Panc1 (cell line): ENCODE measurements at regions not wholly inside any gene's neighbourhood (a gene's known extent, or its start where the extent isn't known, plus 50 kb on each side); places are given as distances from the start of the nearest gene placed in this dataset.

Experiments
- ATAC-seq: fragments of 200-7000 bp; cut with Tn5 transposase; 2 replicates; pipeline ENCODE4 v1.9.1; 2020; ENCODE audit warnings: mild to moderate bottlenecking, moderate library complexity
- BruUV-seq: library from RNA; stranded (reverse); fragments of 400-500 nt; replicated peaks from 2 replicates; lab custom pipeline; 2021; lab: Mats Ljungman, UMichigan
- CTCF ChIA-PET: fragments of 300-600 bp; sonication (Branson Sonifier 250); formaldehyde crosslinking; loops from one replicate; lab custom pipeline; 2022; ENCODE audit warnings: antibody characterized with exemption; lab: Charles Lee
- POLR2A ChIA-PET: fragments of 300-600 bp; sonication (Branson Sonifier 250); formaldehyde crosslinking; loops from one replicate; lab custom pipeline; 2022; ENCODE audit warnings: antibody characterized with exemption; lab: Charles Lee
- DNase-seq: peaks from one replicate; pipeline ENCODE4 v3.0.0-alpha.2; 2010; ENCODE audit warnings: low read depth, low spot score
- H3K27ac ChIP-seq: 2 replicates; pipeline ENCODE4 v1.5.1; 2011; ENCODE audit warnings: mild to moderate bottlenecking, low read length, inconsistent platforms
- H3K27me3 ChIP-seq: fragments of 200-500 bp; sonication (Bioruptor generic); 2 replicates; pipeline ENCODE4 v1.6.0; 2014; ENCODE audit warnings: low read length, inconsistent platforms; ENCODE audit not compliant: control insufficient read depth, insufficient read depth
- H3K36me3 ChIP-seq: fragments of 200-500 bp; sonication (Bioruptor generic); 2 replicates; pipeline ENCODE4 v1.5.1; 2014; ENCODE audit warnings: inconsistent platforms, mild to moderate bottlenecking, low read length, moderate library complexity; ENCODE audit not compliant: control insufficient read depth, insufficient read depth
- H3K4me1 ChIP-seq: 2 replicates; pipeline ENCODE4 v1.5.1; 2011; ENCODE audit warnings: inconsistent platforms, mild to moderate bottlenecking, low read length, moderate library complexity; ENCODE audit not compliant: control insufficient read depth, insufficient read depth
- H3K4me3 ChIP-seq, 2 experiments: 2 replicates each; pipeline ENCODE4 v1.5.1; 2011 to 2012; ENCODE audit warnings: low read depth in 2 of 2, low read length in 2 of 2, mild to moderate bottlenecking in 2 of 2, inconsistent platforms in 1 of 2, moderate library complexity in 1 of 2
- H3K9me3 ChIP-seq: fragments of 200-500 bp; sonication (Bioruptor generic); 2 replicates; pipeline ENCODE4 v1.5.1; 2014; ENCODE audit warnings: low read depth, mild to moderate bottlenecking, inconsistent platforms, low read length, moderate library complexity; ENCODE audit not compliant: control insufficient read depth, insufficient read depth
- CTCF ChIP-seq: fragments of 450-650 bp; IDR thresholded peaks from 2 replicates; pipeline ENCODE4 v1.5.1; 2017; ENCODE audit warnings: mild to moderate bottlenecking
- POLR2AphosphoS5 ChIP-seq: IDR thresholded peaks from 2 replicates; pipeline ENCODE4 v1.6.1; 2012; ENCODE audit warnings: mild to moderate bottlenecking, low read depth, low read length, moderate library complexity
- SIN3A ChIP-seq: IDR thresholded peaks from 2 replicates; pipeline ENCODE4 v1.6.1; 2012; ENCODE audit warnings: low read depth, mild to moderate bottlenecking, low read length, moderate library complexity, borderline replicate concordance; ENCODE audit not compliant: insufficient read depth
- TCF7L2 ChIP-seq: IDR thresholded peaks from 2 replicates; pipeline ENCODE4 v1.6.1; 2011; ENCODE audit warnings: mild to moderate bottlenecking, low read depth, low read length, inconsistent platforms
- in situ Hi-C: cut with HindIII; loops from 2 replicates; pipeline ENCODE4 v1.10.0; 2016; ENCODE audit warnings: low sequenced_read_pairs, low pct_unique_long_range_greater_than_20kb
- intact Hi-C: fragments of 100-400 bp; cut with micrococcal nuclease; formaldehyde crosslinking; loops from one replicate; pipeline ENCODE4 v1.10.0; 2022; ENCODE audit not compliant: unreplicated experiment
- TF ChIP-seq, protein P1 (sequence below), 2 experiments: IDR thresholded peaks; 2 replicates each; pipeline ENCODE4 v1.6.1; 2011 to 2012; ENCODE audit warnings: low read depth in 2 of 2, control low read depth in 1 of 2, low read length in 1 of 2, mild to moderate bottlenecking in 1 of 2, moderate library complexity in 1 of 2; ENCODE audit not compliant: insufficient read depth in 1 of 2

- H3K4me1 ChIP-seq: no peaks in the 10 kb centered on the region
- POLR2A ChIA-PET: no interaction called here
- H3K27me3 ChIP-seq: no peaks in the 10 kb centered on the region
- intact Hi-C loops: no loop called here
- H3K27ac ChIP-seq: no peak overlapping the region
- CTCF ChIA-PET: no interaction called here
- no peak for DNase-seq
- no peak for ATAC-seq
- no TSS peak for BruUV-seq
- H3K36me3 ChIP-seq: no peaks in the 10 kb centered on the region
- in situ Hi-C loops: no loop called here
- no peak overlapping the region for H3K4me3 ChIP-seq
- H3K9me3 ChIP-seq: no peaks in the 10 kb centered on the region
- TF ChIP-seq CTCF (no peak), TCF7L2 (no peak), POLR2AphosphoS5 (no peak), SIN3A (no peak)
- TF ChIP-seq, protein P1, sequence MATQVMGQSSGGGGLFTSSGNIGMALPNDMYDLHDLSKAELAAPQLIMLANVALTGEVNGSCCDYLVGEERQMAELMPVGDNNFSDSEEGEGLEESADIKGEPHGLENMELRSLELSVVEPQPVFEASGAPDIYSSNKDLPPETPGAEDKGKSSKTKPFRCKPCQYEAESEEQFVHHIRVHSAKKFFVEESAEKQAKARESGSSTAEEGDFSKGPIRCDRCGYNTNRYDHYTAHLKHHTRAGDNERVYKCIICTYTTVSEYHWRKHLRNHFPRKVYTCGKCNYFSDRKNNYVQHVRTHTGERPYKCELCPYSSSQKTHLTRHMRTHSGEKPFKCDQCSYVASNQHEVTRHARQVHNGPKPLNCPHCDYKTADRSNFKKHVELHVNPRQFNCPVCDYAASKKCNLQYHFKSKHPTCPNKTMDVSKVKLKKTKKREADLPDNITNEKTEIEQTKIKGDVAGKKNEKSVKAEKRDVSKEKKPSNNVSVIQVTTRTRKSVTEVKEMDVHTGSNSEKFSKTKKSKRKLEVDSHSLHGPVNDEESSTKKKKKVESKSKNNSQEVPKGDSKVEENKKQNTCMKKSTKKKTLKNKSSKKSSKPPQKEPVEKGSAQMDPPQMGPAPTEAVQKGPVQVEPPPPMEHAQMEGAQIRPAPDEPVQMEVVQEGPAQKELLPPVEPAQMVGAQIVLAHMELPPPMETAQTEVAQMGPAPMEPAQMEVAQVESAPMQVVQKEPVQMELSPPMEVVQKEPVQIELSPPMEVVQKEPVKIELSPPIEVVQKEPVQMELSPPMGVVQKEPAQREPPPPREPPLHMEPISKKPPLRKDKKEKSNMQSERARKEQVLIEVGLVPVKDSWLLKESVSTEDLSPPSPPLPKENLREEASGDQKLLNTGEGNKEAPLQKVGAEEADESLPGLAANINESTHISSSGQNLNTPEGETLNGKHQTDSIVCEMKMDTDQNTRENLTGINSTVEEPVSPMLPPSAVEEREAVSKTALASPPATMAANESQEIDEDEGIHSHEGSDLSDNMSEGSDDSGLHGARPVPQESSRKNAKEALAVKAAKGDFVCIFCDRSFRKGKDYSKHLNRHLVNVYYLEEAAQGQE (IDR thresholded peaks at IDR 0.05; ENCODE audit: insufficient read depth in 1 of 2, low read depth in 2 of 2, low read length in 1 of 2): no peak
Measured at GRCh38 chr2:199197448-199197847, 260.3 kb downstream of the SATB2 start.

GRCh38 chr2:199196686-199197085, 261.1 kb downstream of the SATB2 start:
- intact Hi-C loops (no loop called here), in situ Hi-C loops (no loop called here)
- CTCF ChIA-PET: no interaction called here
- TF ChIP-seq SIN3A (no peak), CTCF (no peak), POLR2AphosphoS5 (no peak)
- TF ChIP-seq, protein P1 (IDR thresholded peaks at IDR 0.05; ENCODE audit: insufficient read depth in 1 of 2, low read depth in 2 of 2, low read length in 1 of 2): no peak
- Histone ChIP-seq H3K9me3 (no peaks in the 10 kb centered on the region), H3K36me3 (no peaks in the 10 kb centered on the region), H3K27me3 (no peaks in the 10 kb centered on the region), H3K4me1 (no peaks in the 10 kb centered on the region), H3K4me3 (no peak overlapping the region), H3K27ac (no peak overlapping the region)
- no peak for ATAC-seq
- BruUV-seq: no TSS peak
- no peak for DNase-seq
- POLR2A ChIA-PET: no interaction called here
